GM19467 (cell line): ENCODE measurements at regions not wholly inside any gene's neighbourhood (a gene's known extent, or its start where the extent isn't known, plus 50 kb on each side); places are given as distances from the start of the nearest gene placed in this dataset.
"Not testable (repeated sequence)": the region's sequence is repeated elsewhere in the genome, so short reads cannot be mapped to it uniquely, and the experiment has no call there.

Source experiments
- ATAC-seq: cut with Tn5 transposase; IDR thresholded peaks from one replicate; pipeline ENCODE4 v1.9.1; 2021; ENCODE audit warnings: mild to moderate bottlenecking, moderate library complexity; ENCODE audit not compliant: unreplicated experiment

- ATAC-seq: no peak
Observed at GRCh38 chr7:91620827-91621226, 259.7 kb downstream of the MTERF1 start.

- not testable (repeated sequence) for ATAC-seq
Observed at GRCh38 chr7:91627324-91627723, 253.2 kb downstream of the MTERF1 start.

DNA sequence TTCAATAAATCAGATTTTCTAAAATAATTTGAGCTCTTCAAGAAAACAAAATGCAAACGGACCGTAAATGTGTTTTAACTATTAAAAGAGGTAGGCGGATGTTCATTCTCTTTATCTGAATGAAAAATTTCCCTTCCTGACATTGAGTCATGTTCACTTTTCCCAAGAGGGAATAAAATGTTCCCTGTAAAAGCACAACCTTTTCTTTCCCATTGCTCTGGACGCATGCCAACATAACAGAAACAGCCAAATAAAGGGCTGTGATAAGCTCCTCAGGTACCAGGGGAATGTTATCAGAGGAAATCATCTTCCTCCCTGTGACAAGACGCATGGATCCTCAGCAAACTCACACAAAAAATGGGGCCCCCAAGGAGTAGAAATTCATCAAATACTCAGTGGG lies 251.8 kb downstream of the MTERF1 start:
- ATAC-seq: no peak

- no peak for ATAC-seq
Observed at GRCh38 chr7:91630581-91631380, 249.7 kb downstream of the MTERF1 start.

- ATAC-seq: no peak
Observed at GRCh38 chr7:91632234-91632940, 248.1 kb downstream of the MTERF1 start.

- no peak for ATAC-seq
Observed at GRCh38 chr7:91633013-91633441, 247.5 kb downstream of the MTERF1 start.

DNA sequence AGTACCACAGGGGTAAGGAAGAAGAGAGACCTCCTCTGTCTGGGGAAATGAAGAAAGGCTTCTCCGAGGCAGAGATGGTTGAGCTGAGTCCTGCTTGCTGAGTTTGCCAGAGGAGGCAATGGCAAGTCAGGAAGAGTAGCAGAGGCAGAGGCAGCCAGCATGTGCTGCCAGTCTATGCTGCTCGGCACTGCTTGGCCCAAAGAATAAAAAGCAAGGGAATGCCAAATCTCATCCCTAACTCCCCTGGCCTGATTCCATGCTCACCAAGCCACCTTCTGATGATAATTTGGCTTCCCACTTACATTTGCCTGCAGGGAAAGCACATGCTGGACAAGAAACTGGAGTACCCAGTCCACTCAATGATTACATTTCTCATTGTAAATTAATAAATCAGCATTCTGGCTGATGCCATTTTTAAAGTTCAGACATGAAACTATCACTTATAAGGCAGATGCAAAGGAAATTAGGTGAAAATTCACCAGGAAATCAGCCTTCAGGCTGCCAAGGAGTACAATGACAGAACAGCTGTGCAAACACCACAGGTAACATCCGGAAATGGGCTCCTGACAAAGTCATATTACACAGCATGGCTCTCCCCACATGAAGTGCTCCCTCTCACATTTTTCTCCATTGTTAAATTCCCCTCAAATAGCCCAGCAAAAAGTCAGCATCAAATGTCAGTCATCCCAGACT lies 245.9 kb downstream of the MTERF1 start:
- ATAC-seq: no peak

DNA sequence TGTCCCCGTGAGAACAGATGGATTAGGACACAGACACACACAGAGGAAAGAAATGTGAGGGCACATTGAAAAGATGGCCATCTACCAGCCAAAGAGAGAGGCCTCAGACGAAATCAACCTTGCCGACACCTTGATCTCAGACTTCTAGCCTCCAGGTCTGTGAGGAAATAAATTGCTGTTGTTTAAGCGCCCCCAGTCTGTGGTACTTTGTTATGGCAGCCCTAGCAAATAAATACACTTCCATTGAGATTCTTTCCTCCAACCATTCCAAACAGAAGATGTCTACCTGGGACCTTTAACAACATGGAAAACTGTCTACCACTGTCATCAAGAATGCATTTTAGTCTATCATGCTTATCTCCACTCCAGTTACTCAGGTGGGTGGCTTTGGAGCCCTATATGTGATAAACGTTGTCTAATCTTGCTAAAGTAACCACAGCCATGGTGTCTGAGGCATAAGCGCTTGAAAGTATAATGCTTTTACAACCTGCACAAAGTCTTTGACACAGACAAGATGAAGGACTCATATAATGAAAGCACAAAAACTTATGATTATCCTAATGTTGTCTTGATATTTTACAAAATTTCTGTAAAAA lies 244.3 kb downstream of the MTERF1 start:
- peak; percentile 48 for ATAC-seq

- no peak for ATAC-seq
Observed at GRCh38 chr7:91636728-91637127, 243.8 kb downstream of the MTERF1 start.

DNA sequence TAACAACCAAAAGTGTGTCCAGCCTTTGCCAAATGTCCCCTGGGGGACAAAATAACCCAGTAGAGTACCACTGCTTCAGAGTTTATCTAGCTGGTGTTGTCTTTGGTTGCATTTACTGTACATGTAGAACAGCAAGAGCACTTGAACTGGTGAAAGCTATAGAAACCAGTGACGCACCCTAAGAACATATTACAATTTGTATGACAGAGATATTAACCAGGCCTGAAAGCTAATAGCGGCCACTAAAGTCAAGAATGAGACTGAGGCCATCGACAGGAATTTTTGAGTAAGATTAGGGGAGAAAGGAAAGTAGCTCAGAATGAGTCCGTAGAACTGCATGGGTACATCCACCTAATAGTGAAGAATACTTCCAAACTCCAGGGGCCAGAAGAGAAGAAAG lies 236.2 kb downstream of the MTERF1 start:
- no peak for ATAC-seq

DNA sequence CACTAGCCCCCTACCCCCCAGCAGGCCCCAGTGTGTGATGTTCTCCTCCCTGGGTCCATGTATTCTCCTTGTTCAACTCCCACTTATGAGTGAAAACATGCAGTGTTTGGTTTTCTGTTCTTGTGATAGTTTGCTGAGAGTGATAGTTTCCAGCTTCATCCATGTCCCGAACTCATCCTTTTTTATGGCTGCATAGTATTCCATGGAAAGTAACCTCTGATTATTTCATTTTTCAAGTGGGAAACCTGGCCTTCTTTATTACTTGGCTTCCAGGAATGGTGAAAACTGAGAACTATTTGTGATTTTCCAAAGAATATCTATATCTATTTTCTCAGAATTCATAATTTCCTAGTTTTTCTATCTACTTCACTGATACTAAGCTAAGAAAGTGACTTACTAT lies 235.0 kb downstream of the MTERF1 start:
- ATAC-seq: no peak

DNA sequence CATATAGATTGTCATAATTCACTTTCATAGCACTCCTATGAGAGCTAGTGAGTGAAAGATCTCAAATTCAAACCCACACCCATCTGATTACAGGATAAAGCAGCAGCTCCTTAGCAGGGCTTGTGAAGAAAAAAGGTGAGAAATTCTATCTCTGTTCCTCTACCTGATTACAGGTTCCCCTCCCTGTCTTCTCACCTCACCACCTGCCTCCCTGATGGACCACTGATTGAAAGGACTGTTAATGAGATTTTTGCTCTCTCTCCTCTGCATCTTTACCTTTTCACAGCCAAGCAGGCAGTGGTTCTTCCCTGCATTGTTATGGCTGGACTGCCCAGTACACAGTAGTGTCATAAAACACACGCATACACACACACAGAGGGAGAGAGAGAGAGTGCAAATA lies 228.5 kb downstream of the MTERF1 start:
- ATAC-seq: no peak

DNA sequence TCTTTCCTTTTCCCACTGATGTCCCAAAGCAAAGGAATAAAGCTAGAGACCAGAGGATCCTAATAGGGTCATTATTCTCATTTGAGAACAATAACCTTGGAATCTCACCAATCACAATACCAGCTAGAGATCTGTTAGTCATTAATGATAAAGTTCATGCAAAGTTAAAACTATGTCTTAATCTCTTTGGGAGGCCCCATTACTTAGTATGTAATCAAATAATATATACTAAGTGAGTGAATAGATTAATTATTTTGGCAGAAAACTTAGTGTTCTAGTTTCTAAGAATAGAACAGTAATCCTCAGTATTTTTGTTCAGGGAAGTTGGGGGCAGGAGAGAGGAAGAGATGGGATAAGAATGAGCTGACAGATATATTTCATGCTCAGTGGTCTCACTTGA lies 227.2 kb downstream of the MTERF1 start:
- ATAC-seq: no peak

- ATAC-seq: no peak
Observed at GRCh38 chr7:91655656-91656055, 224.8 kb downstream of the MTERF1 start.

DNA sequence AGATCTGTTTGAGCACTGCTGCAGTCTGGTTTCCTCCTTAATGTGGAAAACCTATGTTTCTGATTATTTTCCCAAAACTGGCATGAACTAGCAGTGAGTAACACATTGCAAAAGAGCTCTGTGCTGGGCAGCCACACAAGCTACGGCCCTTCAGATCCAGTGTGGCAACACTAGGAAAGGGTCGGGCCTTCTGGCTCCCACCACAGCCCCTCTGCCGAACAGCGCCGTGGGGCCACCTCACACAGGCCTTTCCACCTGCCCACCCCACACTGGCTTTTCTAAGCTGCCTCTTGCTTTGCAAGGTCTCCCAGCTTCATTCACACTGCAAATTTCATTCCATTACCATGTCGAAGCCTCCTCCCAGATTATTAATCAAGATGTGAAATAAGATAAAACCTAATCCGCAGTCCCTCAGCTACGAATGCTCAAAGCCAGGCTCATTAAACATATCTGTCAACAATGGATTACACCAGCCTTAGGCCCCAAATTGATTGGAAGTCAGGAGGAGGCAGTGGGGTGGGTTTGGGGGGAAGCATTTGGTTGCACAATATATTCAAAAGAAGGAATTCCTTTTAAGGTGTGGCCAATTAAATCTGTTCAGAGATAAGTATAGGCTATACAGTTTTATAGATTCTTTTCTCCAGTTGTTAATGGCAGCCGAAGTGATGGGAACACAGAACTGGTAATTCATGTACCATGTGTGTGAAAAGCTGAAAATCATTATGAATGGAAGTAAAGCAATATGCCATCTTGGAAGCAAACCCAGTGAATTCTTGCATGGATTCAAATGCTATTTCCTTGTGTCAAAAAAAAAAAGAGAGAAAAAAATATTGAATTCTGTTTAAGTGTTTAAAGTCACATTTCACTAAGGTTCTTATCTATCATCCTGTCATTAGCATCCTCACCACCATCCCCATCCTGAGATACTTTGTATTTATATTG lies 223.7 kb downstream of the MTERF1 start:
- no peak for ATAC-seq

DNA sequence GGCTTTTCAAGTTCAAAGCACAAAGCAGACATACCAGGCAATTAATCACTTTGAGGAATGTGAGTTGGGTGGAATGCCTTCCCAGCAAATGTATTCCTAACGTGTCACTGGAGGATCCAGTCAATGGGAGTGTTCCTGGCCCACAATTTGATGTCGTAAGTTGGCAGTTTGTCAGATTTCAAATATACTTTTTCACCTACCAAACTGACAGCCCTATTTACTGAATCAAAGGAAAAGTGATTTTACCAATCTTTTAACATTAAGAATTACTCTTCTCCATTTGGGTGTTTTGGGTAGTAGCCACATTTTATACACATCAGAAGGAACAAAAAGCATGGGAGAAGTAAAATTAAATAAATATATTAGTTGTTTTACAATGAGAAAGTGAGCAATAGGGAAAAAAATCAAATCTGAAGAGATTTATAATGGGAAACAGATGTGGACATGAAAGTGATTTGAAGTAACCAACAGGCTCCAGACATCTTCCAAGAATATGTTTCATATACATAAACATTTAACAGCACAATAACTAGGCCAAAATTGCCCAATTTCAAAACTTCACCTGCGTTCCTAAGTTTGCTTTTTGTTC lies 222.9 kb downstream of the MTERF1 start:
- ATAC-seq: no peak

DNA sequence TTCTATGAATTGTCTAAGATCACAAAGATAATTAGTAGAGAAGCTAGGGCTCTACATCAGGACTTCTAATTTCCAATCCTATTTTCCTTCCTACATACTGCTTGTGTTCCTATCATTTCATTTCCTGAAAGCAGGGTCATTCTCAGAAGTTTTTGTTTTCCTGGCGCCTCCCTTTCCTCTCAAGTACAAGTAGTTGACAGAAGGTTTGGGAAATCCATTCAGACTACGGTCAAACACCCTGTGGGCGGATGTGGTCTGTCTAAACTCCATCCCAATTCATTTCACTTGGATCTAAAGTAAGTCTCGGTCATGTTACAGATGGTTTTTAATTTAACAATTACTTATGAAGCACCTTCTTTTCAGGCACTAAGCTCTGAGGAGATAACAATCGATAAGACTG lies 221.4 kb downstream of the MTERF1 start:
- ATAC-seq: no peak

DNA sequence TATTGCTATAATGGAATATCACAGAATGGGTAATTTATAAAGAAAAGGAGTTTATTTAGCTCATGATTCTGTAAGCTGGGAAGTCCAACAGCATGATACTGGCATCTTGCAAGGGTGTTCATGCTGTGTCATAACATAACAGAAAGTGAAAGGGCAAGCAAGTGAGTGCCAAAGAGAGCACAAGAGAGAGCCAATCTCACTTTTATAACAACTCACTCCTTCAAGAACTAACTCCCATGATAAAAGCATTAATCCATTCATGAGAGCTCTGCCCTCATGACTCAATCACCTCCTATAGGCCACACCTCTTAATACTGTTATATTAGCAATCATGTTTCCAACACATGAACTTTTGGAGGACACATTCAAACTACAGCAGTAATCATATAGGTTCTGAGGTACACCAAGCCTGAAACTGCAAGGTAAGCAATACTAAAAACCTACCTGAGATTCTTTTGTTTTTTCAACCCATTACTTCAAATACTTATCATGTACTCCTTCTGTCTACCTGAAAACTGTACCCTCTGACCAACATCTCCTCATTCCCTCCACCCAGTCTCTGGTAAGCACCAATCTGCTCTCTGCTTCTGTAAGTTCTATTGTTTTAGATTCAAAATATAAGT lies 219.7 kb downstream of the MTERF1 start:
- peak; percentile 51 for ATAC-seq

GRCh38 chr7:91661727-91662126 lies 218.8 kb downstream of the MTERF1 start:
- no peak for ATAC-seq
